Pancreas (tissue), 10 donors: ENCODE measurements at regions not wholly inside any gene's neighbourhood (a gene's known extent, or its start where the extent isn't known, plus 50 kb on each side); places are given as distances from the start of the nearest gene placed in this dataset.

Experiments used
- ATAC-seq, 4 donors: fragments of 200-7000 bp; cut with Tn5 transposase; one replicate each; pipeline versions ENCODE4 v1.8.0 to v1.9.1; 2020; ENCODE audit warnings: mild to moderate bottlenecking in 4 of 4, moderate library complexity in 4 of 4
- DNase-seq, 6 donors: peaks; one replicate each; pipeline ENCODE4 v3.0.0-alpha.2; 2020
- FAIRE-seq: peaks from 2 replicates; lab custom pipeline; 2012; peaks lifted over from hg19 to GRCh38; lab: Jason Lieb, UNC
- H3K27ac ChIP-seq, 4 donors: fragments of 200-600 bp; sonication (generic); 1 replicate in 3 of 4; 2 replicates in 1 of 4; pipeline versions ENCODE4 v1.5.0 to v1.8.0; 2020
- H3K27me3 ChIP-seq, 4 donors: fragments of 200-600 bp; one replicate each; pipeline ENCODE4 v1.8.0; 2021
- H3K36me3 ChIP-seq, 3 donors: fragments of 200-600 bp; sonication (generic) in 1 of 3; one replicate each; pipeline versions ENCODE4 v1.5.0 to v1.8.0; 2020 to 2021
- H3K4me1 ChIP-seq, 3 donors: fragments of 200-600 bp; one replicate each; pipeline ENCODE4 v1.8.0; 2021
- H3K4me3 ChIP-seq, 4 donors: fragments of 200-600 bp; sonication (generic) in 2 of 4; one replicate each; pipeline versions ENCODE4 v1.5.0 to v1.8.0; 2020 to 2021
- H3K9me3 ChIP-seq, 4 donors: fragments of 200-600 bp; one replicate each; pipeline ENCODE4 v1.8.0; 2021
- CTCF ChIP-seq, 4 donors: fragments of 200-600 bp; sonication (generic) in 3 of 4; IDR thresholded peaks; one replicate each; pipeline versions ENCODE4 v1.5.0 to v1.8.0; 2021; ENCODE audit warnings: antibody characterized with exemption in 4 of 4
- WGBS, 2 donors: extraction: QIAGEN DNeasy Blood & Tissue Kit; methylation state at CpG; one replicate each; pipeline ENCODE4 v1.1.7; 2013; 5-methylcytosine and 5-hydroxymethylcytosine counted together
- intact Hi-C, 3 donors: fragments of 100-400 bp; cut with DNase I; formaldehyde crosslinking; loops; one replicate each; pipeline versions ENCODE4 v1.11.1 to v1.14.2; 2022
- donor health status: healthy with polysubstance abuse.
- donor health status: DM: no; HTN: no; CAD: no; lungs with moderate emphysema.
- donor health status: DM: no; HTN: no; CAD: no.
- donor health status: control.
- donor health status: control.
- donor health status: Bipolar disorder and iron deficiency.
- donor health status: DM: yes; HTN: yes; CAD: no.
- donor health status: DM: no; HTN: no; CAD: no.
- donor health status: DM: no; HTN: no; CAD: no.
- donor health status: DM: yes; HTN: yes; CAD: no.

GRCh38 chr1:244945109-244945671 is 80.8 kb upstream of the HNRNPU start:
- H3K4me1 ChIP-seq, result no peaks in the 10 kb centered on the region
- ATAC-seq, result no peak
- no peaks in the 10 kb centered on the region for H3K9me3 ChIP-seq
- H3K27ac ChIP-seq, result no peak overlapping the region
- no peaks in the 10 kb centered on the region for H3K36me3 ChIP-seq
- no peak for DNase-seq
- H3K27me3 ChIP-seq, result no peaks in the 10 kb centered on the region
- intact Hi-C loops, result no loop called here
- WGBS, 2 donors, result 56 to 67% methylated on average over 3 of the region's 3 CpGs
- no peak for TF ChIP-seq CTCF (IDR thresholded peaks at IDR 0.05)
- no peak overlapping the region for H3K4me3 ChIP-seq
- no peak for FAIRE-seq

- no peak for TF ChIP-seq CTCF (IDR thresholded peaks at IDR 0.05)
- no peak for FAIRE-seq
- H3K27me3 ChIP-seq, result no peaks in the 10 kb centered on the region
- ATAC-seq, result no peak
- WGBS, 2 donors, result 97 to 98% methylated on average over 12 to 13 of the region's 13 CpGs
- intact Hi-C loops, result no loop called here
- H3K36me3 ChIP-seq, result no peaks in the 10 kb centered on the region
- no peak for DNase-seq
- H3K4me3 ChIP-seq, result no peak overlapping the region
- no peaks in the 10 kb centered on the region for H3K4me1 ChIP-seq
- H3K27ac ChIP-seq, result no peak overlapping the region
- H3K9me3 ChIP-seq, result no peaks in the 10 kb centered on the region
Measured at GRCh38 chr1:244941121-244941520, 76.8 kb upstream of the HNRNPU start.

- no peak for DNase-seq
- H3K4me3 ChIP-seq, result no peak overlapping the region
- H3K36me3 ChIP-seq, result no peaks in the 10 kb centered on the region
- H3K27ac ChIP-seq, result no peak overlapping the region
- H3K9me3 ChIP-seq, result no peaks in the 10 kb centered on the region
- intact Hi-C loops, result no loop called here
- no peaks in the 10 kb centered on the region for H3K4me1 ChIP-seq
- TF ChIP-seq CTCF (IDR thresholded peaks at IDR 0.05), result no peak
- FAIRE-seq, result no peak
- ATAC-seq, result no peak
- no peaks in the 10 kb centered on the region for H3K27me3 ChIP-seq
Measured at GRCh38 chr1:244937099-244937498, 72.8 kb upstream of the HNRNPU start.

GRCh38 chr1:244920911-244921761 is 56.8 kb upstream of the HNRNPU start:
- Histone ChIP-seq H3K27ac (no peak overlapping the region), H3K36me3 (no peaks in the 10 kb centered on the region), H3K4me3 (no peak overlapping the region), H3K27me3 (no peaks in the 10 kb centered on the region), H3K4me1 (peaks cover 0 to 3% (median 0%) of the 10 kb centered on the region in 3 donors), H3K9me3 (no peaks in the 10 kb centered on the region)
- no peak for DNase-seq
- no peak for ATAC-seq
- FAIRE-seq, result no peak
- intact Hi-C loops, result no loop called here
- WGBS, 2 donors, result 73 to 79% methylated on average over 4 of the region's 4 CpGs
- TF ChIP-seq CTCF (IDR thresholded peaks at IDR 0.05), result no peak
